Thymus (tissue), 11 donors: ENCODE measurements at regions not wholly inside any gene's neighbourhood (a gene's known extent, or its start where the extent isn't known, plus 50 kb on each side); places are given as distances from the start of the nearest gene placed in this dataset.

Experiments used
- DNase-seq, 9 donors: peaks; one replicate each; pipeline ENCODE4 v3.0.0-alpha.2; 2013; ENCODE audit warnings: low spot score in 9 of 9, low read depth in 6 of 9, missing footprints in 1 of 9
- H3K27ac ChIP-seq, 2 donors: one replicate each; pipeline ENCODE4 v1.5.1; 2013; ENCODE audit warnings: control low read depth in 1 of 2, low read depth in 1 of 2, low read length in 1 of 2, mild to moderate bottlenecking in 1 of 2, moderate library complexity in 1 of 2
- H3K27me3 ChIP-seq, 2 donors: one replicate each; pipeline ENCODE4 v1.5.1; 2013; ENCODE audit warnings: low read length in 1 of 2; ENCODE audit not compliant: control insufficient read depth in 2 of 2, insufficient read depth in 1 of 2
- H3K36me3 ChIP-seq, 2 donors: one replicate each; pipeline ENCODE4 v1.5.1; 2013; ENCODE audit warnings: low read length in 1 of 2, mild to moderate bottlenecking in 1 of 2, moderate library complexity in 1 of 2; ENCODE audit not compliant: control insufficient read depth in 2 of 2, insufficient read depth in 2 of 2
- H3K4me1 ChIP-seq, 2 donors: one replicate each; pipeline ENCODE4 v1.5.1; 2013; ENCODE audit warnings: low read length in 2 of 2; ENCODE audit not compliant: control insufficient read depth in 2 of 2, insufficient read depth in 2 of 2
- H3K4me3 ChIP-seq, 2 donors: one replicate each; pipeline ENCODE4 v1.5.1; 2013; ENCODE audit warnings: low read length in 2 of 2, control low read depth in 1 of 2, mild to moderate bottlenecking in 1 of 2
- H3K9me3 ChIP-seq, 2 donors: one replicate each; pipeline ENCODE4 v1.5.1; 2013; ENCODE audit warnings: low read length in 1 of 2, mild to moderate bottlenecking in 1 of 2; ENCODE audit not compliant: control insufficient read depth in 2 of 2, insufficient read depth in 1 of 2
- WGBS: extraction: QIAGEN DNeasy Blood & Tissue Kit; methylation state at CpG from one replicate; pipeline ENCODE4 v1.1.7; 2013; 5-methylcytosine and 5-hydroxymethylcytosine counted together
- donor health status: healthy.

DNA sequence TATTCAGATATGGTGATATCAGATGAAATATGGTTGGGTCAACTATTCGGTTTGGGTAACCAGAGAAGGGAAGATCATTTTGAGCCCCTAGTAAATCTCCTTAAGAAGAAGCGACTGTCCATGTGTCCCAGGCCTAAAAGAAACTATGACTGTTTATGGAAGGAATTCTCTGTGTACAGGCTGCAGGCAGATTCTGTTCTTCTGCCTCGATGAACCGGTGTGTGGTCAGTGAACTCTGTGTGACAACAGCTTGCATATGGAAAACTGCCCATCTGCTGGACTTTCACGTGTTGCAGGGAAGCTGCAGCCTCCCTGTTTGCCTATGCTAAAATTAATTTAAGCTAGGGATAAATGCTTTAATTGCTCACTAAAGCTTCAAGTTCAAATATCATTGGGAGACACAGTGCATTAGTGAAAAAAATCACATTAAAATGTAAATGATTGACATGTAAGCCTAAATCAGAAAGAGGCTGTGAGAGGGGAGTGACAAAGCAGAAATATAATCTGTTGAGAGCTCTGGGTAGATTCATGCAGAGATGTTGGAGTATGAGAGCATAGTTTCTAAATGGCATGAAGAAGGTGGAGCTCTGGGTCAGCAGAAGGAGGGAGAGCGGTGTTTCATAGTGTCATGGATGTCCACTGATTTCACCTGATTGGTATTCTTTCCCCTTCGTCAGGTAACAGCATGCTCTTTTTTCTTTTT is 65.4 kb upstream of the PFN2 start:
- Histone ChIP-seq H3K4me1 (no peaks in the 10 kb centered on the region), H3K36me3 (no peaks in the 10 kb centered on the region), H3K27me3 (no peaks in the 10 kb centered on the region), H3K4me3 (no peak overlapping the region), H3K9me3 (no peaks in the 10 kb centered on the region), H3K27ac (no peak overlapping the region)
- WGBS, result 95% methylated on average over 7 of the region's 7 CpGs
- no peak for DNase-seq

GRCh38 chr3:150035301-150035779 is 64.6 kb upstream of the PFN2 start:
- 95% methylated on average over 6 of the region's 6 CpGs for WGBS
- Histone ChIP-seq H3K27me3 (no peaks in the 10 kb centered on the region), H3K27ac (no peak overlapping the region), H3K4me1 (no peaks in the 10 kb centered on the region), H3K36me3 (no peaks in the 10 kb centered on the region), H3K9me3 (no peaks in the 10 kb centered on the region), H3K4me3 (no peak overlapping the region)
- no peak for DNase-seq

DNA sequence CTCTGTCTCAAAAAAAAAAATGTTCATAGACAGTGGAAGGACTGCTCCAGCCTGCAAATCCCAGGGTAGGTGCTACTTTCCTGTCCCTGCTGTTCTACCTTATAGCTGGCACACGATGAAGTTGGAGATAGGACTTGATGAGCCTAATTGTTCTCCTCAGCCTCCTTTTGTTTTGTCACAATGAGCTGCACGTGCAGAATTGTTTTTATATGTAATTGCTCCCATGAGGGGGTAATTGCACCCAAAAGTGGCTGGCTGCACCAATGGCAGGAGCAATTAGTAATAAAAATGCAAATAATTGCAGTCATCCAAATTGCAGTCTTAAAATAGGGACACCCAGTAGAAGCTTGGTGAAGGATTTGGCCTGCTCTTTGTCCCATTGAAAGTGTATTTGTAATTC is 63.0 kb upstream of the PFN2 start:
- no peaks in the 10 kb centered on the region for H3K4me1 ChIP-seq
- no peak for DNase-seq
- H3K9me3 ChIP-seq, result no peaks in the 10 kb centered on the region
- no peak overlapping the region for H3K27ac ChIP-seq
- no peaks in the 10 kb centered on the region for H3K36me3 ChIP-seq
- 66% methylated on average over 2 of the region's 2 CpGs for WGBS
- no peak overlapping the region for H3K4me3 ChIP-seq
- H3K27me3 ChIP-seq, result no peaks in the 10 kb centered on the region

GRCh38 chr3:150030841-150031240 is 60.1 kb upstream of the PFN2 start:
- no peaks in the 10 kb centered on the region for H3K36me3 ChIP-seq
- no peaks in the 10 kb centered on the region for H3K4me1 ChIP-seq
- H3K27me3 ChIP-seq, result no peaks in the 10 kb centered on the region
- H3K9me3 ChIP-seq, result no peaks in the 10 kb centered on the region
- no peak overlapping the region for H3K27ac ChIP-seq
- no peak for DNase-seq
- no peak overlapping the region for H3K4me3 ChIP-seq
- 95% methylated on average over 2 of the region's 2 CpGs for WGBS

- DNase-seq, result no peak
- no peak overlapping the region for H3K27ac ChIP-seq
- WGBS, result 96% methylated on average over 1 of the region's 1 CpG
- no peak overlapping the region for H3K4me3 ChIP-seq
- H3K27me3 ChIP-seq, result no peaks in the 10 kb centered on the region
- no peaks in the 10 kb centered on the region for H3K9me3 ChIP-seq
- H3K36me3 ChIP-seq, result no peaks in the 10 kb centered on the region
- H3K4me1 ChIP-seq, result no peaks in the 10 kb centered on the region
Observed at GRCh38 chr3:150023239-150023636, 52.5 kb upstream of the PFN2 start.

- no peaks in the 10 kb centered on the region for H3K9me3 ChIP-seq
- 94% methylated on average over 9 of the region's 9 CpGs for WGBS
- H3K4me3 ChIP-seq, result no peak overlapping the region
- H3K36me3 ChIP-seq, result no peaks in the 10 kb centered on the region
- no peaks in the 10 kb centered on the region for H3K27me3 ChIP-seq
- H3K27ac ChIP-seq, result no peak overlapping the region
- DNase-seq, result no peak
- no peaks in the 10 kb centered on the region for H3K4me1 ChIP-seq
Observed at GRCh38 chr3:150022381-150023238, 51.9 kb upstream of the PFN2 start.

DNA sequence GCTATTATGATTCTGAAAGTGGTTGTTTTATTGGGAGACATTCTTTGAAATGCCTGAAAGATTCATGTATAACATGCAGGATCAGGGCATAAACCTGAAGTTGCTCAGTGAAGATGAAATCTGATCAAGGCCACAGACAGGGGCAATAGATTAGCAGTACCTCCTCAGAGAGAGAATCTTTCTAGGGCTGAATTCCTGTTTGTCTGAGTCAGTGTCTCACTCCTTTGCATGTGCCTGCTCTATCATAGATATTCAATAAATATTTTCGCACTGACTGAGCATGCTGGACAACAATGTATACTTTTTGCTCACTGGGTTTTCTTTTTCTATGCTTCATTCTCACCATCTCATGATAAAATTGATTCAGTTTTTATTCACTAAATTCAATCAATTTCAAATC is 49.8 kb upstream of the PFN2 start:
- WGBS, result 94% methylated on average over 1 of the region's 1 CpG

More for the DNA sequence above, 49.8 kb upstream of the PFN2 start:
- no peak for DNase-seq
- no peak overlapping the region for H3K27ac ChIP-seq
- H3K9me3 ChIP-seq, result no peaks in the 10 kb centered on the region
- H3K4me1 ChIP-seq, result no peaks in the 10 kb centered on the region
- H3K4me3 ChIP-seq, result no peak overlapping the region
- no peaks in the 10 kb centered on the region for H3K27me3 ChIP-seq
- H3K36me3 ChIP-seq, result no peaks in the 10 kb centered on the region
